PC-9 (cell line): ENCODE measurements at regions not wholly inside any gene's neighbourhood (a gene's known extent, or its start where the extent isn't known, plus 50 kb on each side); places are given as distances from the start of the nearest gene placed in this dataset.

Source experiments
- BruUV-seq: library from RNA; stranded (reverse); fragments of 400-500 nt; replicated peaks from 2 replicates; lab custom pipeline; 2021; lab: Mats Ljungman, UMichigan
- CTCF ChIA-PET: fragments of 300-600 bp; sonication (Branson Sonifier 250); formaldehyde crosslinking; loops from one replicate; lab custom pipeline; 2022; ENCODE audit warnings: antibody characterized with exemption; lab: Charles Lee
- POLR2A ChIA-PET: fragments of 300-600 bp; sonication (Branson Sonifier 250); formaldehyde crosslinking; loops from one replicate; lab custom pipeline; 2022; ENCODE audit warnings: antibody characterized with exemption; ENCODE audit not compliant: unreplicated experiment; lab: Charles Lee
- DNase-seq, 2 experiments: peaks; one replicate each; pipeline versions ENCODE4 v3.0.0 to v3.0.0-alpha.2; 2015 to 2022; ENCODE audit warnings: mixed read lengths in 1 of 2
- H2AFZ ChIP-seq: fragments of 200-600 bp; sonication (generic); 2 replicates; pipeline ENCODE4 v1.8.1; 2017; ENCODE audit warnings: antibody characterized with exemption
- H3F3A ChIP-seq: fragments of 200-600 bp; sonication (generic); 2 replicates; pipeline ENCODE4 v1.8.1; 2017; ENCODE audit warnings: antibody characterized with exemption, mild to moderate bottlenecking, low read depth; ENCODE audit not compliant: insufficient read depth
- H3K27ac ChIP-seq: fragments of 200-600 bp; sonication (generic); 2 replicates; pipeline ENCODE4 v1.6.1; 2016; ENCODE audit warnings: mixed run types
- H3K27me3 ChIP-seq: fragments of 200-600 bp; sonication (generic); 2 replicates; pipeline ENCODE4 v1.6.1; 2016; ENCODE audit warnings: low read depth, mixed run types; ENCODE audit not compliant: insufficient read depth
- H3K36me3 ChIP-seq: fragments of 200-600 bp; sonication (generic); 2 replicates; pipeline ENCODE4 v1.6.1; 2016; ENCODE audit warnings: low read depth, mixed run types
- H3K4me1 ChIP-seq: fragments of 200-600 bp; sonication (generic); replicated peaks from 2 replicates; pipeline ENCODE4 v1.6.1; 2016; ENCODE audit warnings: mixed run types; ENCODE audit not compliant: insufficient read depth
- H3K4me2 ChIP-seq: fragments of 200-600 bp; sonication (generic); 2 replicates; pipeline ENCODE4 v1.6.1; 2017; ENCODE audit warnings: mixed run types
- H3K4me3 ChIP-seq: fragments of 200-600 bp; sonication (generic); 2 replicates; pipeline ENCODE4 v1.6.1; 2016; ENCODE audit warnings: mixed run types
- H3K79me2 ChIP-seq: fragments of 200-600 bp; sonication (generic); 2 replicates; pipeline ENCODE4 v1.6.1; 2017; ENCODE audit warnings: low read depth, mixed run types
- H3K9me2 ChIP-seq: fragments of 200-600 bp; sonication (generic); 2 replicates; pipeline ENCODE4 v1.8.1; 2017; ENCODE audit warnings: mild to moderate bottlenecking; ENCODE audit not compliant: insufficient read depth
- H3K9me3 ChIP-seq: fragments of 200-600 bp; sonication (generic); 2 replicates; pipeline ENCODE4 v1.8.1; 2016; ENCODE audit warnings: low read depth; ENCODE audit not compliant: insufficient read depth
- H4K20me1 ChIP-seq: fragments of 200-600 bp; sonication (generic); 2 replicates; pipeline ENCODE4 v1.8.1; 2017; ENCODE audit not compliant: insufficient read depth
- EZH2 ChIP-seq: fragments of 200-600 bp; sonication (generic); IDR thresholded peaks from 2 replicates; pipeline ENCODE4 v1.8.0; 2017; ENCODE audit warnings: antibody characterized with exemption, low read depth
- intact Hi-C: fragments of 100-400 bp; cut with micrococcal nuclease; formaldehyde crosslinking; loops from one replicate; pipeline ENCODE4 v1.10.0; 2022; ENCODE audit not compliant: unreplicated experiment
- TF ChIP-seq, protein P1 (sequence below): fragments of 200-600 bp; sonication (generic); conservative IDR thresholded peaks from 2 replicates; pipeline ENCODE4 v1.6.1; 2017; ENCODE audit warnings: mixed run types, antibody characterized with exemption, mild to moderate bottlenecking, moderate library complexity

DNA sequence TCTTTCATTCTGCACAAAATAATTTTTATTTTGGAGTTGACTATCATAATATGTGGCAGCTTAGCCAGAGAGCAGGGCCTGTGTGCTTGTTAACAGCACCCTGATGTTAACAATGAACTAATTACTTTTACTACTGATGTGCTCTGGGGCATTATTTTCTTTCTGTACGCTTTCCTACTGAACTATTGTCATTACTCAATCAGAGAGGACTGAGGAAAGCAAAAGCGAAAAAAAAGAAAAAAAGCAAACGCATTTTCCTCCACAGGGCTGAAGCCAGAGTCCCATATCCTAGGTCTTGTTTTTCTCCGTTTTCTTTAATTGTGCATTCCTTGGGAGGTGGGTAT is 221.2 kb downstream of the TTLL7 start:
- DNase-seq = no peak
- TF ChIP-seq, protein P1, sequence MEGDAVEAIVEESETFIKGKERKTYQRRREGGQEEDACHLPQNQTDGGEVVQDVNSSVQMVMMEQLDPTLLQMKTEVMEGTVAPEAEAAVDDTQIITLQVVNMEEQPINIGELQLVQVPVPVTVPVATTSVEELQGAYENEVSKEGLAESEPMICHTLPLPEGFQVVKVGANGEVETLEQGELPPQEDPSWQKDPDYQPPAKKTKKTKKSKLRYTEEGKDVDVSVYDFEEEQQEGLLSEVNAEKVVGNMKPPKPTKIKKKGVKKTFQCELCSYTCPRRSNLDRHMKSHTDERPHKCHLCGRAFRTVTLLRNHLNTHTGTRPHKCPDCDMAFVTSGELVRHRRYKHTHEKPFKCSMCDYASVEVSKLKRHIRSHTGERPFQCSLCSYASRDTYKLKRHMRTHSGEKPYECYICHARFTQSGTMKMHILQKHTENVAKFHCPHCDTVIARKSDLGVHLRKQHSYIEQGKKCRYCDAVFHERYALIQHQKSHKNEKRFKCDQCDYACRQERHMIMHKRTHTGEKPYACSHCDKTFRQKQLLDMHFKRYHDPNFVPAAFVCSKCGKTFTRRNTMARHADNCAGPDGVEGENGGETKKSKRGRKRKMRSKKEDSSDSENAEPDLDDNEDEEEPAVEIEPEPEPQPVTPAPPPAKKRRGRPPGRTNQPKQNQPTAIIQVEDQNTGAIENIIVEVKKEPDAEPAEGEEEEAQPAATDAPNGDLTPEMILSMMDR = no peak
- TF ChIP-seq EZH2 = no peak
- H3K9me3 ChIP-seq = no peaks in the 10 kb centered on the region
- no peaks in the 10 kb centered on the region for H3F3A ChIP-seq
- H3K4me1 ChIP-seq = no peaks in the 10 kb centered on the region
- no peaks in the 10 kb centered on the region for H3K79me2 ChIP-seq
- no TSS peak for BruUV-seq
- POLR2A ChIA-PET = no interaction called here
- H3K36me3 ChIP-seq = no peaks in the 10 kb centered on the region
- H3K4me3 ChIP-seq = no peak overlapping the region
- H4K20me1 ChIP-seq = no peaks in the 10 kb centered on the region
- intact Hi-C loops = no loop called here
- no peak overlapping the region for H3K27ac ChIP-seq
- no peak overlapping the region for H2AFZ ChIP-seq
- H3K4me2 ChIP-seq = no peak overlapping the region
- CTCF ChIA-PET = no interaction called here
- no peaks in the 10 kb centered on the region for H3K9me2 ChIP-seq
- H3K27me3 ChIP-seq = no peaks in the 10 kb centered on the region

DNA sequence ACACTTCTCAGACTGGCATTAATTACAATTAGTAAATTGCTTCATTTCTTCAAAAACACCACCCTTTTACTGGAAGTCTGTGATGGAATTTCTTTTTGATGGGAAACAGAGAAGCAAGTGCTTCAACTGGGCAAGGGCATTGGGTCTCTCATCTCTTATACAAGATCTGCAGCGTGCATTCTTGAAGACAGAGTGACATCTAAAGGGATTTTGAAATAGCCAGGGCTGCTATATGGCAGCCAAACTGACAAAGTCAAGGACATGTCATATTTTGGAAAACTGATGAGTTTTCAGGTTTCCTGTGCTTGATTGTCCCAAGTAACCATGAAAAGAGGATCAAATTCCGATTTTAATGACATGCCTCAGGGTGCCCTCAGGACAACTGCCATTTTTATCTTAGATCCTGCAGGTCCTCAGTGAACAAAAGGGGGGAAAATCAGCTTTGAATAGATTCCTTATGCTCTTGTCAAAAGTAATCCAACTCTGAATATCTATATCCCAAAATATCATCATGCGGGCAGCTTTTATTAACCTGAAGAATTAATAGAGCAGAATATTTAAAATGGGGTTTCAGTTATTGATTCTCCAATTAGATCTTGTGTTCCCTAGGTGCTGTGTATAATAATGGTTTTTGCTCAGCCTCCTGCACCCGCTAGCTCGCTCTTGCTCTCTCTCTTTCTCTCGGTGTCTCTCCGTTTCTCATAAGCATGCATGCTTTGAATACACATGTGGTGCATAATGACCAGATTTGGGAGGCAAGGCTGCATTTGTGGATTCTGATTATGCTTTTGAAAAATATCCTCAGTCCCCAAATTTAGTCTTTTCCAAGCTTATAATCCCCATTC is 221.8 kb downstream of the TTLL7 start:
- Histone ChIP-seq H3K4me1 (no peaks in the 10 kb centered on the region), H3K27ac (no peak overlapping the region), H4K20me1 (no peaks in the 10 kb centered on the region), H2AFZ (no peak overlapping the region), H3K4me3 (no peak overlapping the region), H3F3A (no peaks in the 10 kb centered on the region), H3K9me3 (no peaks in the 10 kb centered on the region), H3K4me2 (no peak overlapping the region), H3K27me3 (no peaks in the 10 kb centered on the region), H3K9me2 (no peaks in the 10 kb centered on the region), H3K36me3 (no peaks in the 10 kb centered on the region), H3K79me2 (no peaks in the 10 kb centered on the region)
- CTCF ChIA-PET = no interaction called here
- no peak for DNase-seq
- intact Hi-C loops = no loop called here
- POLR2A ChIA-PET = interaction anchor here (0.5 kb wide), 1 partner anchor 381 kb away, joined by 3 read pairs; no protein-coding TSS in a partner anchor
- TF ChIP-seq, protein P1 = no peak
- TF ChIP-seq EZH2 = no peak
- BruUV-seq = no TSS peak

DNA sequence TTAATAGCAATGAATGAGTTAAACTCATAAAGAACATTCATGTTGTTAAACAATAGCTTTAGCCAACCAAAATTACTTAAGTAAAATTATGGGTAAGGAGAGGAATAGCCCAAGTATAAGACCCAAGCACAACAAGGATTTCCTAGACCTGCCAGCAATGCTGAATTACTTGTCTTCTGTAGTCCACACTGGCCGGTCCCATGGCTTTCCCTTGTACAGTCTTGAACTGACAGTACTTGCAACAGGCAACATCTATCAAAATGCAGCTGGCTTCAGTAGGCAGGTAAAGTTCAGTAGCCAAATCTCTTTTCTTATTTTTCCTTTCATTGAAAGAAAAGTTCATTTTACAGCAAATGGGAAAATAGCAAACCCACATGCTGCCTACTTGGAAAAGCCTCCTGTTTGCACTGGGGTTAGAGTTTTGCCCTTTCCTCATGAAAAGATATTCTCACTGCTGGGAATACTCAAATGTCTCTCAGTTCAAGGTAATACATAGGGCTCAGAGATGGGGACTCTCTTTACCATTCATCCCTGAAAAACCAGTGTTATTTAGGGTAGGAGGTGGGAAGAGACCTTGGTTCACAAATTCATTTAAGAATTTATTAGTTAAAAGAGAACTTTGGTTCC is 222.8 kb downstream of the TTLL7 start:
- Histone ChIP-seq H2AFZ (no peak overlapping the region), H3F3A (no peaks in the 10 kb centered on the region), H3K27me3 (no peaks in the 10 kb centered on the region), H3K9me3 (no peaks in the 10 kb centered on the region), H3K4me2 (no peak overlapping the region), H3K9me2 (no peaks in the 10 kb centered on the region), H3K79me2 (no peaks in the 10 kb centered on the region), H3K27ac (no peak overlapping the region), H3K36me3 (no peaks in the 10 kb centered on the region), H4K20me1 (no peaks in the 10 kb centered on the region), H3K4me1 (no peaks in the 10 kb centered on the region), H3K4me3 (no peak overlapping the region)
- ChIA-PET CTCF (no interaction called here), POLR2A (no interaction called here)
- intact Hi-C loops = no loop called here
- no peak for DNase-seq
- no TSS peak for BruUV-seq
- TF ChIP-seq EZH2 = no peak
- TF ChIP-seq, protein P1 = no peak
